Tibial nerve (tissue), 4 donors: ENCODE measurements at regions not wholly inside any gene's neighbourhood (a gene's known extent, or its start where the extent isn't known, plus 50 kb on each side); places are given as distances from the start of the nearest gene placed in this dataset.

Source experiments
- DNase-seq, 2 donors: peaks; one replicate each; pipeline ENCODE4 v3.0.0-alpha.2; 2019; ENCODE audit warnings: low spot score in 2 of 2
- H3K27ac ChIP-seq, 4 donors: fragments of 200-600 bp; sonication (generic) in 3 of 4; one replicate each; pipeline ENCODE4 v1.5.1; 2017 to 2019; ENCODE audit warnings: mild to moderate bottlenecking in 1 of 4
- H3K27me3 ChIP-seq, 2 donors: fragments of 200-600 bp; sonication (generic) in 1 of 2; one replicate each; pipeline versions ENCODE4 v1.5.1 to v1.6.0; 2017 to 2019
- H3K36me3 ChIP-seq, 3 donors: fragments of 200-600 bp; sonication (generic); one replicate each; pipeline ENCODE4 v1.5.1; 2018 to 2019
- H3K4me1 ChIP-seq, 4 donors: fragments of 200-600 bp; sonication (generic) in 3 of 4; one replicate each; pipeline ENCODE4 v1.5.1; 2017 to 2019
- H3K4me3 ChIP-seq, 4 donors: fragments of 200-600 bp; sonication (generic) in 3 of 4; one replicate each; pipeline ENCODE4 v1.5.1; 2017 to 2019; ENCODE audit warnings: mild to moderate bottlenecking in 1 of 4, moderate library complexity in 1 of 4
- H3K9me3 ChIP-seq, 4 donors: fragments of 200-600 bp; sonication (generic) in 3 of 4; one replicate each; pipeline ENCODE4 v1.5.1; 2017 to 2019
- EP300 ChIP-seq, 2 donors: sonication (generic); formaldehyde crosslinking; IDR thresholded peaks; one replicate each; pipeline ENCODE4 v1.6.1; 2017; ENCODE audit warnings: antibody characterized with exemption in 2 of 2, mild to moderate bottlenecking in 1 of 2
- POLR2A ChIP-seq, 2 donors: fragments of 450-650 bp; IDR thresholded peaks; one replicate each; pipeline ENCODE4 v1.6.1; 2017; ENCODE audit warnings: antibody characterized with exemption in 2 of 2, mild to moderate bottlenecking in 2 of 2, moderate library complexity in 2 of 2
- WGBS, 2 donors: methylation state at CpG; one replicate each; pipeline ENCODE4 v1.1.5; 2018; 5-methylcytosine and 5-hydroxymethylcytosine counted together
- TF ChIP-seq, protein P1 (sequence below), 5 experiments: fragments of 200-600 bp in 3 of 5; fragments of 450-650 bp in 2 of 5; sonication (generic) in 3 of 5; IDR thresholded peaks; one replicate each; pipeline ENCODE4 v1.5.1; 2016 to 2019; ENCODE audit warnings: antibody characterized with exemption in 5 of 5, mild to moderate bottlenecking in 3 of 5, moderate library complexity in 2 of 5

DNA sequence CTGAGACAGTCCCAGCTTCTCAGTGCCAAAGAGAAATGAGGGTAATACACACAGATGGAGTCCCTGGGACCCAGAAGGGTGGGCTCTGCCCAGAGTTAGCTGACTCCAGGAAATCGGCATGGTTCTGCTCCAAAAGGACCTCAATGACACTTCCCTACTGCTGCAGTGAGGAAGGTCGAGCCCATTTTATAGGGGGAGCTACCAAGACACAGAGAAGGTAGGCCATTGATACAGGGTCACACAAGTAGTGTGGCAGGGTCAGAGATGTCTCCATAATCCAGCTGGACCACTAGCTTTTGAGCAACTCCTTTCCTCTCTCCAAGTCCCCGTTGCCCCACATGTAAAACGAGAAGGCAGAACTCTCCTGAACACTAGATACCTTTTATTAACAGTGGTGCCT, 276.9 kb downstream of the MYCN start:
- H3K27me3 ChIP-seq: no peaks in the 10 kb centered on the region
- H3K4me3 ChIP-seq: no peak overlapping the region
- H3K27ac ChIP-seq: no peak overlapping the region
- 87 to 90% methylated on average over 4 of the region's 4 CpGs for WGBS, 2 donors
- no peak for DNase-seq
- TF ChIP-seq EP300 (IDR thresholded peaks at IDR 0.05) (no peak), POLR2A (IDR thresholded peaks at IDR 0.05) (no peak)
- TF ChIP-seq, protein P1, sequence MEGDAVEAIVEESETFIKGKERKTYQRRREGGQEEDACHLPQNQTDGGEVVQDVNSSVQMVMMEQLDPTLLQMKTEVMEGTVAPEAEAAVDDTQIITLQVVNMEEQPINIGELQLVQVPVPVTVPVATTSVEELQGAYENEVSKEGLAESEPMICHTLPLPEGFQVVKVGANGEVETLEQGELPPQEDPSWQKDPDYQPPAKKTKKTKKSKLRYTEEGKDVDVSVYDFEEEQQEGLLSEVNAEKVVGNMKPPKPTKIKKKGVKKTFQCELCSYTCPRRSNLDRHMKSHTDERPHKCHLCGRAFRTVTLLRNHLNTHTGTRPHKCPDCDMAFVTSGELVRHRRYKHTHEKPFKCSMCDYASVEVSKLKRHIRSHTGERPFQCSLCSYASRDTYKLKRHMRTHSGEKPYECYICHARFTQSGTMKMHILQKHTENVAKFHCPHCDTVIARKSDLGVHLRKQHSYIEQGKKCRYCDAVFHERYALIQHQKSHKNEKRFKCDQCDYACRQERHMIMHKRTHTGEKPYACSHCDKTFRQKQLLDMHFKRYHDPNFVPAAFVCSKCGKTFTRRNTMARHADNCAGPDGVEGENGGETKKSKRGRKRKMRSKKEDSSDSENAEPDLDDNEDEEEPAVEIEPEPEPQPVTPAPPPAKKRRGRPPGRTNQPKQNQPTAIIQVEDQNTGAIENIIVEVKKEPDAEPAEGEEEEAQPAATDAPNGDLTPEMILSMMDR (IDR thresholded peaks at IDR 0.05): no peak
- peaks cover 0 to 7% (median 0%) of the 10 kb centered on the region in 4 donors for H3K4me1 ChIP-seq
- H3K9me3 ChIP-seq: no peaks in the 10 kb centered on the region
- H3K36me3 ChIP-seq: no peaks in the 10 kb centered on the region

DNA sequence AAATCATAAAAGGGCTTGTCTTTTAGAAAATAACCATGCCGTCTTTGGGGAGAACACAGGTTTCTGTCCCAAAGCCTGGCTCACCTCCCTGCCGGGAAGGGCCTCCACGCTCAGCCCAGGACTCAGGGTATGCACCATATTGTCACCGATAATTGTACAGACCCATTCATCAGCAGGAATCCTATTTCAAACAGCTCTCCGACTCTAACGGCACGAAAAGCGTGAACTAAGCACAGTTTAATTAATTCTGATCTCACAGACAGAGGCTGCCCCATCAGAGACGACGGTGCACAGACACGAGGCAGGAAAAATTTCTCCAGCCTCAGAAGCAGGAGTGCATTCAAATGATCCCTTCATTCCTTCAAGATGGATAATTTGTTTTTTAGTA, 276.2 kb downstream of the MYCN start:
- H3K4me1 ChIP-seq: peaks cover 0 to 7% (median 0%) of the 10 kb centered on the region in 4 donors
- DNase-seq: no peak
- peak overlapping the region in 1 of 4 donors; percentile 34 for H3K27ac ChIP-seq
- TF ChIP-seq EP300 (IDR thresholded peaks at IDR 0.05) (no peak), POLR2A (IDR thresholded peaks at IDR 0.05) (no peak)
- TF ChIP-seq, protein P1 (IDR thresholded peaks at IDR 0.05): no peak
- no peaks in the 10 kb centered on the region for H3K9me3 ChIP-seq
- no peaks in the 10 kb centered on the region for H3K27me3 ChIP-seq
- no peak overlapping the region for H3K4me3 ChIP-seq
- H3K36me3 ChIP-seq: no peaks in the 10 kb centered on the region
- WGBS, 2 donors: 41 to 53% methylated on average over 11 of the region's 11 CpGs

DNA sequence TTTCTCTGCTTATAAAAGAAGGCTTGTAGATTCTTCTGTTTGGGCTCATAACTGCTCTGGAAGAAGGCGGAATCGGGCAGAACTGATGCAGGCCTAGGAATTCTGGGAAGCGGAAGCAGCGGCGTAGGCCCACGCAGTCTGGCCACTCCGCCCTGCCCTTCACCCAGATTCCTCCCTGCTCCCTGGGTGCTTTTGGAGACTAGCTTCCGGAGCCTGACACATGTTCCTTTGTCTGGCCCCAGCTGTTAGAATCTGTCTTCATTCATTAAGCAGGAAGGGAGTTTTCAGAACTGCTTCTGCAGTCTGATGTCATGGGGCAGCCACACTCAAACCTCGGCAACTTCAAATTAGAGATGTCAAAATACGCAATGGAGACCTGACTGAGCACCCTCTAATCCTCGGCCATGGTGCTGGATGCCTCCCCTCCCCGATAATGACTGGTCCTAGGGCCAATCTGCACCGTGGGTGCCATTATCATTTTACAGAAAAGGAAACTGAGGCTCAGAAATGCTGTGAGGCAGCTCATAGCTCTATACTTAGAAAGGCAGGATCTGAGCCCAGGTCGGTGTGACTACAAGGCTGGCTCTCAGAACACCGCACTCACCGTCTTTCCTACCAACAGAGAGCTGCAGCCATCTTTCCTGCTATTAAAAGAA, 275.7 kb downstream of the MYCN start:
- peak overlapping the region in 1 of 4 donors; percentile 34 for H3K27ac ChIP-seq
- WGBS, 2 donors: 40 to 42% methylated on average over 16 of the region's 16 CpGs
- peaks cover 0 to 7% (median 0%) of the 10 kb centered on the region in 4 donors for H3K4me1 ChIP-seq
- no peaks in the 10 kb centered on the region for H3K9me3 ChIP-seq
- no peak for DNase-seq
- H3K4me3 ChIP-seq: no peak overlapping the region
- TF ChIP-seq EP300 (IDR thresholded peaks at IDR 0.05) (peak in 1 of 2 donors; percentile 12), POLR2A (IDR thresholded peaks at IDR 0.05) (no peak)
- H3K27me3 ChIP-seq: no peaks in the 10 kb centered on the region
- H3K36me3 ChIP-seq: no peaks in the 10 kb centered on the region

DNA sequence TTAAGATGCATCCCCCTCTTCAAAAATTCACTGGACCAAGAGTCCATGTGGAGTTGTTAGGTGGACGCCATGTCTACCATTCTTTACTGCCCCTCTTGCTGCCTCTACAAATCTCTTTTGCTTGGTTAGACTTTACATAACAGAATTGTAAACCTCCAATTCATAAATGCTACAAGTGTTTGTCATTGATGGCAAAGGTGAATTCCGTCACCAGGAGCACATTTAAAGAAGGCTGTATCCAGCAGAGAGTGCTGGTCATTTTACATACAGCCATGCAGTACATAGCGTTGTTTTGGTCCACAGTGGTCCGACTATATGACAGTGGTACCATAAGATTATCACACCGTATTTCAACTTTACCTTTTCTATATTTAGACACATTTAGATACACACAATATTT, 274.5 kb downstream of the MYCN start:
- DNase-seq: no peak
- no peaks in the 10 kb centered on the region for H3K27me3 ChIP-seq
- no peaks in the 10 kb centered on the region for H3K9me3 ChIP-seq
- TF ChIP-seq EP300 (IDR thresholded peaks at IDR 0.05) (no peak), POLR2A (IDR thresholded peaks at IDR 0.05) (no peak)
- TF ChIP-seq, protein P1 (IDR thresholded peaks at IDR 0.05): no peak
- peaks cover 0 to 7% (median 0%) of the 10 kb centered on the region in 4 donors for H3K4me1 ChIP-seq
- no peak overlapping the region for H3K27ac ChIP-seq
- H3K4me3 ChIP-seq: no peak overlapping the region
- no peaks in the 10 kb centered on the region for H3K36me3 ChIP-seq
- WGBS, 2 donors: 94% methylated on average over 5 of the region's 5 CpGs

DNA sequence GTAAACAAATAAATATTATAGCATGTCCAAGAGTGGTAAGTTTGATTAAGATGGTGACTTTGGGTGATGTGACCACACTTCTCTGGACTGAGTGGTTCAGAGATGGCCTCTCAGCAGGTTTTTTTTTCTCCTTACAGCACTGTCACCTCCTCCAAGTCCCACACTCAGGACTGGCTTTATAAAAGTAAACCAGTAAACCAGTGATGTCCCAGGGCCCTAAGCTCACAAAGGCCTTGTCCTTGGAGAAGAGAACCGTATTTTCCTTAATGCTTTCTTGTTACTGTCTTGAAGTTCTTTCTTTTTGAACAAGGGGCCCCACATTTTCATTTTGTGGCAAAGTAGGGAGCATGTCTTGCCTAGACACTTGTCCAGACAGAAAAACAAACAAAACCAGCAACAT, 274.0 kb downstream of the MYCN start:
- TF ChIP-seq, protein P1 (IDR thresholded peaks at IDR 0.05): no peak
- TF ChIP-seq EP300 (IDR thresholded peaks at IDR 0.05): no peak
- TF ChIP-seq POLR2A (IDR thresholded peaks at IDR 0.05): no peak
- Histone ChIP-seq H3K27me3 (no peaks in the 10 kb centered on the region), H3K9me3 (no peaks in the 10 kb centered on the region), H3K36me3 (no peaks in the 10 kb centered on the region), H3K4me3 (no peak overlapping the region), H3K27ac (no peak overlapping the region), H3K4me1 (peaks cover 0 to 7% (median 0%) of the 10 kb centered on the region in 4 donors)
- 97 to 100% methylated on average over 1 of the region's 1 CpG for WGBS, 2 donors
- DNase-seq: no peak
